B cell (primary cell): ENCODE measurements at regions not wholly inside any gene's neighbourhood (a gene's known extent, or its start where the extent isn't known, plus 50 kb on each side); places are given as distances from the start of the nearest gene placed in this dataset.

Experiments used
- EZH2 ChIP-seq: IDR thresholded peaks from 2 replicates; pipeline ENCODE4 v1.6.1; 2012; ENCODE audit warnings: borderline replicate concordance, low read depth, mild to moderate bottlenecking, moderate library complexity, low read length; ENCODE audit not compliant: insufficient read depth, poor library complexity, severe bottlenecking
- TF ChIP-seq, protein P1 (sequence below): fragments of 200-600 bp; IDR thresholded peaks from one replicate; pipeline ENCODE4 v1.8.0; 2022; ENCODE audit warnings: antibody characterized with exemption, mild to moderate bottlenecking

GRCh38 chr14:101197595-101198397, 294.3 kb upstream of the RTL1 start:
- TF ChIP-seq EZH2, result no peak
- TF ChIP-seq, protein P1, sequence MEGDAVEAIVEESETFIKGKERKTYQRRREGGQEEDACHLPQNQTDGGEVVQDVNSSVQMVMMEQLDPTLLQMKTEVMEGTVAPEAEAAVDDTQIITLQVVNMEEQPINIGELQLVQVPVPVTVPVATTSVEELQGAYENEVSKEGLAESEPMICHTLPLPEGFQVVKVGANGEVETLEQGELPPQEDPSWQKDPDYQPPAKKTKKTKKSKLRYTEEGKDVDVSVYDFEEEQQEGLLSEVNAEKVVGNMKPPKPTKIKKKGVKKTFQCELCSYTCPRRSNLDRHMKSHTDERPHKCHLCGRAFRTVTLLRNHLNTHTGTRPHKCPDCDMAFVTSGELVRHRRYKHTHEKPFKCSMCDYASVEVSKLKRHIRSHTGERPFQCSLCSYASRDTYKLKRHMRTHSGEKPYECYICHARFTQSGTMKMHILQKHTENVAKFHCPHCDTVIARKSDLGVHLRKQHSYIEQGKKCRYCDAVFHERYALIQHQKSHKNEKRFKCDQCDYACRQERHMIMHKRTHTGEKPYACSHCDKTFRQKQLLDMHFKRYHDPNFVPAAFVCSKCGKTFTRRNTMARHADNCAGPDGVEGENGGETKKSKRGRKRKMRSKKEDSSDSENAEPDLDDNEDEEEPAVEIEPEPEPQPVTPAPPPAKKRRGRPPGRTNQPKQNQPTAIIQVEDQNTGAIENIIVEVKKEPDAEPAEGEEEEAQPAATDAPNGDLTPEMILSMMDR, result no peak
